Right ventricle myocardium inferior (tissue), 1 donor: ENCODE measurements at regions not wholly inside any gene's neighbourhood (a gene's known extent, or its start where the extent isn't known, plus 50 kb on each side); places are given as distances from the start of the nearest gene placed in this dataset.
A peak's percentile ranks its signal among the peaks of the same experiment; 100 is the strongest.
"Not testable (repeated sequence)": the region's sequence is repeated elsewhere in the genome, so short reads cannot be mapped to it uniquely, and the experiment has no call there.

Experiments
- ATAC-seq: fragments of 200-7000 bp; cut with Tn5 transposase; one replicate; pipeline ENCODE4 v1.9.1; 2020; ENCODE audit warnings: mild to moderate bottlenecking, moderate library complexity
- DNase-seq: peaks from one replicate; pipeline ENCODE4 v3.0.0; 2021; ENCODE audit errors: missing footprints
- intact Hi-C: fragments of 100-400 bp; cut with DNase I; formaldehyde crosslinking; loops from one replicate; pipeline ENCODE4 v1.11.0; 2022
- donor health status: DM: no; HTN: yes; CAD: no; lungs with severe emphysema.

- intact Hi-C loops = no loop called here
- ATAC-seq (no peak), DNase-seq (no peak)
Observed at GRCh38 chr3:166889241-166889640, 490.9 kb downstream of the ZBBX start.

- ATAC-seq (no peak), DNase-seq (no peak)
- intact Hi-C loops = no loop called here
Observed at GRCh38 chr3:166879661-166880060, 500.4 kb downstream of the ZBBX start.

- intact Hi-C loops = no loop called here
- no peak for DNase-seq
- ATAC-seq = no peak
Observed at GRCh38 chr3:166877971-166878370, 502.1 kb downstream of the ZBBX start.

- peak; percentile 50 for DNase-seq
Observed at GRCh38 chr3:166864473-166865467, 515.3 kb downstream of the ZBBX start.

GRCh38 chr3:166860217-166860616 is 519.9 kb downstream of the ZBBX start:
- DNase-seq = no peak
- ATAC-seq = no peak
- intact Hi-C loops = no loop called here

More at GRCh38 chr3:166864473-166865467, 515.3 kb downstream of the ZBBX start:
- intact Hi-C loops = no loop called here
- ATAC-seq = no peak

- intact Hi-C loops = no loop called here
- ATAC-seq (no peak), DNase-seq (peak; percentile 1)
Observed at GRCh38 chr3:166844329-166844728, 535.8 kb downstream of the ZBBX start.

- peak; percentile 20 for DNase-seq
- intact Hi-C loops, ATAC-seq: not testable (repeated sequence)
Observed at GRCh38 chr3:166842784-166843183, 537.3 kb downstream of the ZBBX start.

GRCh38 chr3:166837535-166837934 is 542.6 kb downstream of the ZBBX start:
- ATAC-seq (no peak), DNase-seq (no peak)
- intact Hi-C loops = no loop called here

- ATAC-seq (no peak), DNase-seq (no peak)
- intact Hi-C loops = no loop called here
Observed at GRCh38 chr3:166836836-166837235, 543.3 kb downstream of the ZBBX start.

GRCh38 chr3:166829896-166830295 is 550.2 kb downstream of the ZBBX start:
- intact Hi-C loops = no loop called here
- ATAC-seq (no peak), DNase-seq (no peak)

- ATAC-seq = no peak
- intact Hi-C loops = no loop called here
Observed at GRCh38 chr3:166818464-166818863, 561.6 kb downstream of the ZBBX start.

GRCh38 chr3:166817269-166817668 is 562.8 kb downstream of the ZBBX start:
- intact Hi-C loops, ATAC-seq, DNase-seq: not testable (repeated sequence)

More at GRCh38 chr3:166818464-166818863, 561.6 kb downstream of the ZBBX start:
- DNase-seq = no peak

GRCh38 chr3:166810741-166811445 is 569.2 kb downstream of the ZBBX start:
- ATAC-seq (no peak), DNase-seq (no peak)
- intact Hi-C loops = no loop called here

- ATAC-seq (no peak), DNase-seq (no peak)
- intact Hi-C loops = no loop called here
Observed at GRCh38 chr3:166809520-166809919, 570.6 kb downstream of the ZBBX start.

- intact Hi-C loops = no loop called here
- no peak for DNase-seq
- no peak for ATAC-seq
Observed at GRCh38 chr3:166788936-166789335, 591.2 kb downstream of the ZBBX start.

GRCh38 chr3:166785876-166786275 is 594.2 kb downstream of the ZBBX start:
- DNase-seq (no peak), ATAC-seq (no peak)
- intact Hi-C loops = no loop called here

GRCh38 chr3:166783206-166783605 is 596.9 kb downstream of the ZBBX start:
- ATAC-seq (no peak), DNase-seq (no peak)
- intact Hi-C loops = no loop called here

GRCh38 chr3:166764698-166765318 is 615.3 kb downstream of the ZBBX start:
- intact Hi-C loops = no loop called here
- ATAC-seq (no peak), DNase-seq (no peak)

- DNase-seq (no peak), ATAC-seq (no peak)
- intact Hi-C loops = no loop called here
Observed at GRCh38 chr3:166759736-166760513, 620.2 kb downstream of the ZBBX start.
